ENCODE measurements at regions not wholly inside any gene's neighbourhood (a gene's known extent, or its start where the extent isn't known, plus 50 kb on each side); places are given as distances from the start of the nearest gene placed in this dataset.
"Not testable (repeated sequence)": the region's sequence is repeated elsewhere in the genome, so short reads cannot be mapped to it uniquely, and the experiment has no call there.

GRCh38 chr3:154926721-154927120 is 153.4 kb upstream of the MME start:
- Histone ChIP-seq H3K27me3 (no peaks in the 10 kb centered on the region), H4K20me1 (ENCODE audit: low read depth) (no peaks in the 10 kb centered on the region), H3K27ac (no peak overlapping the region), H3K36me3 (no peaks in the 10 kb centered on the region), H3K4me2 (no peak overlapping the region), H3K79me2 (ENCODE audit: low read depth) (no peaks in the 10 kb centered on the region), H2AFZ (replicated peaks) (no peak overlapping the region), H3F3A (ENCODE audit: low read depth) (no peaks in the 10 kb centered on the region), H3K4me3 (no peak overlapping the region), H3K9ac (no peak overlapping the region), H3K9me3 (ENCODE audit: low read depth) (no peaks in the 10 kb centered on the region), H3K4me1 (no peaks in the 10 kb centered on the region)
- no peaks in the 10 kb centered on the region for H3K4me1 Mint-ChIP-seq
- H3K27ac Mint-ChIP-seq, result no peak overlapping the region
- no peak for TF ChIP-seq CTCF (IDR thresholded peaks at IDR 0.05)
- TF ChIP-seq EZH2phosphoT487 (IDR thresholded peaks at IDR 0.05), result no peak
- H3K9me3 Mint-ChIP-seq, result no peaks in the 10 kb centered on the region
- no peak for DNase-seq (ENCODE audit: low spot score)
- H3K36me3 Mint-ChIP-seq, result no peaks in the 10 kb centered on the region
- H3K4me3 Mint-ChIP-seq, result no peak overlapping the region
- H3K27me3 Mint-ChIP-seq (ENCODE audit: insufficient read depth, low read depth), result peaks cover 2% of the 10 kb centered on the region

- Histone ChIP-seq H3K9ac (no peak overlapping the region), H3K36me3 (no peaks in the 10 kb centered on the region), H3K4me1 (no peaks in the 10 kb centered on the region), H3F3A (ENCODE audit: low read depth) (no peaks in the 10 kb centered on the region), H3K4me3 (no peak overlapping the region), H4K20me1 (ENCODE audit: low read depth) (no peaks in the 10 kb centered on the region), H3K79me2 (ENCODE audit: low read depth) (no peaks in the 10 kb centered on the region), H3K27ac (no peak overlapping the region), H2AFZ (replicated peaks) (no peak overlapping the region), H3K9me3 (ENCODE audit: low read depth) (peaks cover 4% of the 10 kb centered on the region), H3K27me3 (no peaks in the 10 kb centered on the region), H3K4me2 (no peak overlapping the region)
- no peak overlapping the region for H3K4me3 Mint-ChIP-seq
- no peaks in the 10 kb centered on the region for H3K36me3 Mint-ChIP-seq
- H3K27me3 Mint-ChIP-seq (ENCODE audit: insufficient read depth, low read depth), result peaks cover 3% of the 10 kb centered on the region
- H3K27ac Mint-ChIP-seq, result no peak overlapping the region
- DNase-seq (ENCODE audit: low spot score), result no peak
- peaks cover 6% of the 10 kb centered on the region for H3K9me3 Mint-ChIP-seq
- no peaks in the 10 kb centered on the region for H3K4me1 Mint-ChIP-seq
- no peak for TF ChIP-seq CTCF (IDR thresholded peaks at IDR 0.05)
- TF ChIP-seq EZH2 (IDR thresholded peaks at IDR 0.05), result no peak
- no peak for TF ChIP-seq EZH2phosphoT487 (IDR thresholded peaks at IDR 0.05)
Measured at GRCh38 chr3:154921351-154921750, 158.8 kb upstream of the MME start.

GRCh38 chr3:154919226-154919625 is 160.9 kb upstream of the MME start:
- Histone ChIP-seq H3K4me1 (no peaks in the 10 kb centered on the region), H3K4me3 (no peak overlapping the region), H3K79me2 (ENCODE audit: low read depth) (no peaks in the 10 kb centered on the region), H3K4me2 (no peak overlapping the region), H4K20me1 (ENCODE audit: low read depth) (no peaks in the 10 kb centered on the region), H3F3A (ENCODE audit: low read depth) (no peaks in the 10 kb centered on the region), H3K9ac (no peak overlapping the region), H3K36me3 (no peaks in the 10 kb centered on the region), H2AFZ (replicated peaks) (no peak overlapping the region), H3K27ac (no peak overlapping the region), H3K9me3 (ENCODE audit: low read depth) (peaks cover 4% of the 10 kb centered on the region), H3K27me3 (no peaks in the 10 kb centered on the region)
- no peak for DNase-seq (ENCODE audit: low spot score)
- TF ChIP-seq EZH2phosphoT487 (IDR thresholded peaks at IDR 0.05) (no peak), CTCF (IDR thresholded peaks at IDR 0.05) (no peak), EZH2 (IDR thresholded peaks at IDR 0.05) (no peak)
- no peak overlapping the region for H3K4me3 Mint-ChIP-seq
- H3K36me3 Mint-ChIP-seq, result no peaks in the 10 kb centered on the region
- peaks cover 3% of the 10 kb centered on the region for H3K27me3 Mint-ChIP-seq (ENCODE audit: insufficient read depth, low read depth)
- no peaks in the 10 kb centered on the region for H3K4me1 Mint-ChIP-seq
- H3K9me3 Mint-ChIP-seq, result peaks cover 11% of the 10 kb centered on the region
- H3K27ac Mint-ChIP-seq, result no peak overlapping the region

GRCh38 chr3:154904328-154904727 is 175.8 kb upstream of the MME start:
- Histone ChIP-seq H3F3A (ENCODE audit: low read depth) (no peaks in the 10 kb centered on the region), H3K9me3 (ENCODE audit: low read depth) (no peaks in the 10 kb centered on the region), H2AFZ (replicated peaks) (peak overlapping the region; percentile 84), H3K27ac (no peak overlapping the region), H3K4me3 (no peak overlapping the region), H3K4me1 (no peaks in the 10 kb centered on the region), H3K27me3 (no peaks in the 10 kb centered on the region), H3K79me2 (ENCODE audit: low read depth) (no peaks in the 10 kb centered on the region), H3K9ac (no peak overlapping the region), H4K20me1 (ENCODE audit: low read depth) (no peaks in the 10 kb centered on the region), H3K36me3 (no peaks in the 10 kb centered on the region), H3K4me2 (no peak overlapping the region)
- Mint-ChIP-seq H3K4me1 (no peaks in the 10 kb centered on the region), H3K9me3 (no peaks in the 10 kb centered on the region), H3K4me3 (no peak overlapping the region), H3K27ac (no peak overlapping the region), H3K27me3 (ENCODE audit: insufficient read depth, low read depth) (no peaks in the 10 kb centered on the region), H3K36me3 (no peaks in the 10 kb centered on the region)
- TF ChIP-seq EZH2phosphoT487 (IDR thresholded peaks at IDR 0.05), result no peak
- peak; percentile 60 for TF ChIP-seq CTCF (IDR thresholded peaks at IDR 0.05)
- peak; percentile 33 for DNase-seq (ENCODE audit: low spot score)

- not testable (repeated sequence) for H3K4me1 Mint-ChIP-seq; H3K9ac ChIP-seq; H3F3A ChIP-seq (ENCODE audit: low read depth); H3K27me3 ChIP-seq; DNase-seq (ENCODE audit: low spot score); H3K9me3 ChIP-seq (ENCODE audit: low read depth); H3K36me3 ChIP-seq; H3K4me1 ChIP-seq; H2AFZ ChIP-seq (replicated peaks); H3K79me2 ChIP-seq (ENCODE audit: low read depth); H3K9me3 Mint-ChIP-seq; H3K4me3 Mint-ChIP-seq; H3K4me2 ChIP-seq; H3K36me3 Mint-ChIP-seq; H4K20me1 ChIP-seq (ENCODE audit: low read depth); H3K27me3 Mint-ChIP-seq (ENCODE audit: insufficient read depth, low read depth); H3K4me3 ChIP-seq; H3K27ac ChIP-seq; H3K27ac Mint-ChIP-seq
Measured at GRCh38 chr3:154902495-154902894, 177.6 kb upstream of the MME start.

Measured in neural progenitor cell (in vitro differentiated cells).